Rectal smooth muscle tissue (tissue), 1 donor: ENCODE measurements at regions not wholly inside any gene's neighbourhood (a gene's known extent, or its start where the extent isn't known, plus 50 kb on each side); places are given as distances from the start of the nearest gene placed in this dataset.

Experiments
- H3K27ac ChIP-seq: one replicate; pipeline ENCODE4 v1.7.0; 2013; ENCODE audit warnings: low read depth, low read length, inconsistent platforms
- H3K27me3 ChIP-seq: one replicate; pipeline ENCODE4 v1.7.0; 2013; ENCODE audit warnings: low read length; ENCODE audit not compliant: control insufficient read depth, insufficient read depth
- H3K36me3 ChIP-seq: one replicate; pipeline ENCODE4 v1.7.0; 2013; ENCODE audit warnings: low read length; ENCODE audit not compliant: control insufficient read depth, insufficient read depth
- H3K4me1 ChIP-seq: one replicate; pipeline ENCODE4 v1.7.0; 2013; ENCODE audit warnings: low read length; ENCODE audit not compliant: control insufficient read depth, insufficient read depth
- H3K4me3 ChIP-seq: one replicate; pipeline ENCODE4 v1.7.0; 2013; ENCODE audit warnings: low read length
- H3K9ac ChIP-seq: one replicate; pipeline ENCODE4 v1.7.0; 2013; ENCODE audit warnings: low read length

DNA sequence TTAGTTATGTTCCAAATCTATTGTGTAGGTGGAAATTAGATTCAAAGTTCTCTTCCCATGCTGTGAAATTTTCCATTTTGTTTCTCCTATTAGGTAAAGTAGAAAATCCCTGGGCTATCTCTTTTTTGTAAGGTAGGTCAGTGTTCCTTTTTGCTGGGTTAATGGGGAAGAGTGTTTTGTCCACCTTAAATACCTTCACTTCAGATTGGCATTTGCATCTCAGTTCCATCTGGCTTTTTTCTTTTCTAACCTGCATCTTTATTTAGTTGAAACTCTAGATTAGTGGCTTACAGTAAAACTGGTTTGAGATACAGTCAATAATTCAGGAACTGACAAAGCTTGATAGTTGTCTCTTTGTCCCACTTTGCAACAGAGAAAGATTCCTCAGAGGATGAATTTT is 1115.8 kb downstream of the PDHA2 start:
- no peak overlapping the region for H3K27ac ChIP-seq
- no peak overlapping the region for H3K4me3 ChIP-seq
- H3K36me3 ChIP-seq: no peaks in the 10 kb centered on the region
- H3K27me3 ChIP-seq: no peaks in the 10 kb centered on the region
- no peak overlapping the region for H3K9ac ChIP-seq
- no peaks in the 10 kb centered on the region for H3K4me1 ChIP-seq

DNA sequence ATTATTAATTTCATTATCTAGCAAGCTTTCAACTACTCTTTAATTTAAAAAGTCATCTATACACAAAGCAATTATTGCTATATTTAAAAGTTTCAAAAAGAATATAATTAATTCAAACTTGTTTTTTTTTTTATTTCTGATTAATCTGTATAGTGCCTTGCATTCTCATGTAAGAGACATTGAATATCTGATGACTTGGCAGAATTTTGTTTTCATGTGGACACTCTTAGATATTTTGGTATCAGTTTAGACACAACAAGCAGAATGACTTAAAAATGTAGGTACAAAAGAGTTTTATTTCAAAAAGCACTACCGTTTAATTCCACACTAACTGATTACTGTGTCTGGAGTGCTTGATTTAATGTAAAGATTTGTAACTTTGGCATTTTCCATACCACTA is 1129.6 kb downstream of the PDHA2 start:
- H3K4me3 ChIP-seq: no peak overlapping the region

DNA sequence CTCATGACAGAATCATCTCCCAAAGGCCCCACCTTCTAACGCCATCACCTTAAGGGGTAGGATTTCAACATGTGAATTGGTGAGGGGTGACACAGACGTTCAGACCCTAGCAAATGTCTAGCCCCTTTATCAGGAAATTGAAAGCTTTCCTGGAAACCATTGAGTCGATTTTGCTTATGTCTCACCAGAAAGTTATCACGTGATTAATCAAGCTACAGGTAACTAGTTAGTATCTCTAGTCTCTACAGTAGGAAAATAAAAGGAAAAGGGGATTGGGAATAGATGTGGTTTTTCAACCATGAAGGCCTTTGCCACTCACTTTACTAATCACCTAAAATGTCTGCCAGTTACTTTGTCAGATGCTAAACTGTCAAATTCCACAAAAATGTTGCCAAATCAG is 1133.0 kb downstream of the PDHA2 start:
- Histone ChIP-seq H3K27ac (no peak overlapping the region), H3K27me3 (no peaks in the 10 kb centered on the region), H3K4me1 (no peaks in the 10 kb centered on the region), H3K36me3 (no peaks in the 10 kb centered on the region), H3K9ac (no peak overlapping the region), H3K4me3 (no peak overlapping the region)

More for the DNA sequence above, 1129.6 kb downstream of the PDHA2 start:
- H3K27ac ChIP-seq: no peak overlapping the region
- H3K4me1 ChIP-seq: no peaks in the 10 kb centered on the region
- H3K36me3 ChIP-seq: no peaks in the 10 kb centered on the region
- no peak overlapping the region for H3K9ac ChIP-seq
- no peaks in the 10 kb centered on the region for H3K27me3 ChIP-seq

DNA sequence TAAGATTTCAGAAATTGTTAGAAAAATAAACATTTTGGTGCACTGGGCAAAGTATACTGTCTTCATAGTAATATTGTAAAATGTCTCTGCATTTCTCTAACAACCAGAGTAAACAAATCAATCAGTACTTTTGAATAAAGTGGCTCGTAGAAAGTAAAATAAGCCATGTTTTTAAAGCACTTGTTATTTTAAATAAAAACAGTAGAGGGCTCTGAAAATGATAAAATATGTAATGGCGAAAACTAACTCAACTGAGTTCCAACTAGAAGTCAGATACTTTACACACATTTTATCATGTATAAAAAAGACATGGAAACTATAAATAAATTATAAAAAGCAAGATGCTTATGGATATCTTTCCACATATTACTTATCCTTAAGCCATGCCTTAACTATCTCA is 1134.4 kb downstream of the PDHA2 start:
- no peaks in the 10 kb centered on the region for H3K4me1 ChIP-seq
- no peak overlapping the region for H3K27ac ChIP-seq
- H3K9ac ChIP-seq: no peak overlapping the region
- H3K4me3 ChIP-seq: no peak overlapping the region
- H3K27me3 ChIP-seq: no peaks in the 10 kb centered on the region
- no peaks in the 10 kb centered on the region for H3K36me3 ChIP-seq

DNA sequence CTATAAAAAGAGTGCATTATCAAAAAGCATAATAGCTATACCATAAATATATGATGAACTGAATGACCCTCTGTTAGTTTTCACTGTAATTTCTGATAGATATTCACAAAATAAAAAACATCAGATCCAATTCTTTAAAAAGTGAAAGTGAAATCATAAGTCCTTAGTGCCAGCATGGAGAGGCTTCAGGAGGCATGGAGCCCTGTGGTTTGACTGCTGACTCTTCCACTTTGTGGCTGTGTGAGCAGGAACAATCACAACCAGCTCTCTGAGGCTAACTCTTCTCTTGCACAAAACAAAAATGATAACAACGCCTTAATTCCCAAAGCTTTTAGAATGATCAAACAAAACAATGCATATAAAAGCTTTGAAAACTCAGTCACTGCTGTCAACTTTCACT is 1143.9 kb downstream of the PDHA2 start:
- no peak overlapping the region for H3K4me3 ChIP-seq
- no peak overlapping the region for H3K9ac ChIP-seq
- no peaks in the 10 kb centered on the region for H3K4me1 ChIP-seq
- H3K36me3 ChIP-seq: no peaks in the 10 kb centered on the region
- no peaks in the 10 kb centered on the region for H3K27me3 ChIP-seq
- no peak overlapping the region for H3K27ac ChIP-seq

DNA sequence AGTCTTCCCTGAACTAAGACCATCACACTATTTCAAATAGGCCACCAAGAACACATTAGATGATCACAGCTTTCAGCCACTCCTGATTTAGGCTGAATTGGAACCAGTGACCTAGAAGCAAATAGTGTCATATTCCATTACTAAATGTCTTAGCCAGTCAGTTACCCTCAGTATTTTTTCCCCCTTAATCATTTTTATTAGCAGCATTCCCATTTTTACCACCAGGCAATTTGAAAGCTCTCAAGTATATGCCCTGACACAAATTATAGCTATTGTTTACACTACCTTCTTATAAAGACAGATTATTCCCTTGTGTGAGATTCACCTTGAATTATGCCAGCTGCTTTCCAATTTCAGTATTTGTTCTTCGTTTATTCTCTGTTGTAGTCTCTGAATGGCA is 1146.9 kb downstream of the PDHA2 start:
- Histone ChIP-seq H3K4me1 (no peaks in the 10 kb centered on the region), H3K9ac (no peak overlapping the region), H3K4me3 (no peak overlapping the region), H3K27me3 (no peaks in the 10 kb centered on the region), H3K36me3 (no peaks in the 10 kb centered on the region), H3K27ac (no peak overlapping the region)

DNA sequence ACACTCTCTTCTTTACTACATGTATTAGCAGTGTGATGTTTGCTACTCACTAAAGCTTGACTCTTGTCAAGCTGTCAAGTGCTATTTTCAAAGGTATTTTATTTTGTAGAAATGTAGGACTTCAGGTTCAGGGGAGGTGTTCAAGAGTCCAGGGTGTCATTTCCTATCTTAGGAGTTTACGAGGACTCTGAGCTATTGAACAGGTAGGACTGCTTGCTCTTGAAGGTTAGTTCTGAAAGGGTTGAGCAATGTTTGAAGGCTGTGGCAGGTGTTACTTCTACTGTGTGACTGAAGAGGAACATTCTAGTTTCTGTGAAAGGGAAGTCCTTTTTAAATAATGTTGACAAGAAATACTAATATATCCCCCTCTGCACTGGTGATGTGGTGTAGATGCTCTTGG is 1151.2 kb downstream of the PDHA2 start:
- Histone ChIP-seq H3K27ac (no peak overlapping the region), H3K4me3 (no peak overlapping the region), H3K36me3 (no peaks in the 10 kb centered on the region), H3K4me1 (no peaks in the 10 kb centered on the region), H3K27me3 (no peaks in the 10 kb centered on the region), H3K9ac (no peak overlapping the region)

DNA sequence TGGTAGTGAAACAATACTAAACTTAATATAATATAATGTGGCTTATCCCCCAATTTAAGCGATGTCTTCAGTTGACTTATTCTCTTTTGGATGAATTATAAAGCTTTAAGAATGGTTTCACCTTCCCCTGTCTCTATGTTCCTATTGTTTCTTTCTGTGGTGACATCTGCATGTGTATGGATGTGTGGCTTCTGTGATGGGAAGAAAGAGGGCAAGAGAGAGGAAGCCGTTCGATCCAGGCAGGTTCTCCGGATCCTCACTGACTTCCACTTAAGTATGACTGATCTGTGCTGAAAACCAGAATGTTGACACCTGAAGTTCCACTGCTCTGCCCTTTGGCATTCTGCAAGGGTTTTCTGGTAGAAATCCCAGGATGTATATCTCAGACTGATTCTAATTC is 1150.8 kb downstream of the STPG2 start:
- H3K9ac ChIP-seq: no peak overlapping the region
- no peaks in the 10 kb centered on the region for H3K4me1 ChIP-seq
- H3K27ac ChIP-seq: no peak overlapping the region
- no peak overlapping the region for H3K4me3 ChIP-seq
- no peaks in the 10 kb centered on the region for H3K36me3 ChIP-seq
- no peaks in the 10 kb centered on the region for H3K27me3 ChIP-seq

DNA sequence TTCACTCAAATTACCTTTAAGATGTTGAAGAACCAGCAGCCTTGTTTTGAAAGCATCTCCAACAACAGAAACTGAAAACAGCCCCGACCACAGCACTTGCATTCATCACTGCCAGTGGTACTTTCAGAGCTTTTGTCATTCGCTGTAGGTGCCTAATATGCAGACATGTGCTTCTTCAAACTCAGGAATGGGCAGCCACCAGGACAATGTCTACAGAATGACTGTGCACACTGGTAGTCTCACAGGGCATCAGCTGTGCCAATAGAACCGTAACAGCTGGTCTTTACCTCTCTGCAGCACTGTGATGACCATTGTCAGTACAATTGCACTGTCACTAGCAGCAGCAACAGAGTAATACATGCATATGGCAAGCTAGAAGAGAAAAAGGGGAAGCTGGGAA is 1149.7 kb downstream of the STPG2 start:
- H3K9ac ChIP-seq: no peak overlapping the region
- H3K4me1 ChIP-seq: no peaks in the 10 kb centered on the region
- no peak overlapping the region for H3K4me3 ChIP-seq
- no peak overlapping the region for H3K27ac ChIP-seq
- no peaks in the 10 kb centered on the region for H3K36me3 ChIP-seq
- no peaks in the 10 kb centered on the region for H3K27me3 ChIP-seq

DNA sequence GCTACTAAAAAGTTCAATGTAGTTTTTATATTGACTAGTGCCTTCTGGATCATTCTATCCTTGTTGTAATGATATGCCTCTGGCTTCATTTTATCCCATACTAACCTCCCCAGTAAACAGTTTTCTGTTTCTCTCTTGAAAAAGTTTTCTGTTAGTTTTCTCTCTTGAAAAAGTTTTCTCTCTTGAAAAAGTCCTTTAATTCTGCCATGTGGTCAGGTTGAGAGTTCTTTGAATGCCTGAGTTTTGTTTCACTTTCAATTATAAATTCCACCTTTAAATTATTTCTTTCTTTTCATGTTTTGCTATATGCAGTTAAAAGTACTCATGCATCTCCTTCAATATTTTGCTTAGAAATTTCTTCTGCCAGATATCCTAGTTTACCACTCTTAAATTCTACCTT is 1139.6 kb downstream of the STPG2 start:
- Histone ChIP-seq H3K4me1 (no peaks in the 10 kb centered on the region), H3K9ac (no peak overlapping the region)

DNA sequence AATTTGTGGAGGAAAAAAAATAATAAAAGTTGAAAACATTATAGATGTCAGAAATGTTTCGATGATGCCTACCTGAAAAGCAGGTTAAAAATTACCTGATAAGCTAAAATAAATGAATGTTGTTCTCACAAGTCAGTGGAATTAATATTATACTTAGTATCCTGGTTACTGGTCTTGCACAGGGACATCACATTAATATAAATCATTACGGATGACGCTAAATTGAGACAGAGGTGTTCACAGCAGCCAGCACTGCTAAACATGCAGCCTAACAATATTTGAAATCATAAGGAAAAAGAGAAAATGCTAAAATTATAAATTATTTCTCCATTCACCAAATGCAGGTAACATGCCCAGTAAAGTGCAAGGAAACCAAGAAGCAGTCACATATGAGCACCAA is 1130.0 kb downstream of the STPG2 start:
- Histone ChIP-seq H3K4me3 (no peak overlapping the region), H3K27ac (no peak overlapping the region), H3K27me3 (no peaks in the 10 kb centered on the region), H3K9ac (no peak overlapping the region), H3K4me1 (no peaks in the 10 kb centered on the region), H3K36me3 (no peaks in the 10 kb centered on the region)

More for the DNA sequence above, 1139.6 kb downstream of the STPG2 start:
- no peak overlapping the region for H3K27ac ChIP-seq
- H3K27me3 ChIP-seq: no peaks in the 10 kb centered on the region
- H3K36me3 ChIP-seq: no peaks in the 10 kb centered on the region
- no peak overlapping the region for H3K4me3 ChIP-seq

DNA sequence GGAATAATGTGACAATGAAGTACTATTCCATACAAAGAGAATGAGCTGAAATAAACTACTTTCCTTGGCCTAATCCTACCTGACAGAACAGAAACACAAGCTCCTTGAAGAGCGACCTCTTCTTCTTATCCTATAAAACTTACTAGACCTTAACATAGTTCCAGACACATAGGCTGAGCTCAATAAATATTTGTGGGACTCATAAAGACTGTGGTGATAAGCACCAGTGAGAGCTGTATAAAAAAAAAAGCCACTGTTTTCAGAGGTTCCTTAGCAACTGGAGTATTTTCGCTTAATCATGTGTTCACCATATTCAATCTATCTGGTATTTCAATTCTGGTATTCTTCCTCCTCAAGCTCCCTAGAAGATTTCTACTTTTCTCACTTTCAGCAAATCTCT is 1129.6 kb downstream of the STPG2 start:
- Histone ChIP-seq H3K27ac (no peak overlapping the region), H3K4me3 (no peak overlapping the region), H3K27me3 (no peaks in the 10 kb centered on the region), H3K9ac (no peak overlapping the region), H3K4me1 (no peaks in the 10 kb centered on the region), H3K36me3 (no peaks in the 10 kb centered on the region)

DNA sequence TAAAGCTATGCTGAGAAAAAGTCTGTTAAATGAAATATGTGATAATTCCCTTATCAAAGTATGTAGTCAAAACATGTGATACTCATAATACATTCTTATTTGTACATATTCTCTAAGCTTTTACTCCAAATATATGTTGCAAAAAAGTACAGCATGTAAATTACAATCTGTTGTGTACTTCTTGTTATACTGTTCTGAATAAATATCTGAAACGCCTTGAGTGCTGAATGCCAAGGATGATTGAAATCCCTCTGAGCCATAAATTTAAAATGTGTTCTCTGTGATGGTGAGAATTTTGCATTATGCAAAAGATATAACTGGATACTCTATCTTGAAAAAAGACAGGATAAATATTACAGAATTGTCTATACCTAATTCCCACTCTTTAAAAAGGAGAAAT is 1128.0 kb downstream of the STPG2 start:
- H3K27ac ChIP-seq: no peak overlapping the region
- H3K4me3 ChIP-seq: no peak overlapping the region
- H3K36me3 ChIP-seq: no peaks in the 10 kb centered on the region
- H3K4me1 ChIP-seq: no peaks in the 10 kb centered on the region
- no peak overlapping the region for H3K9ac ChIP-seq
- no peaks in the 10 kb centered on the region for H3K27me3 ChIP-seq
